ENCODE measurements at regions not wholly inside any gene's neighbourhood (a gene's known extent, or its start where the extent isn't known, plus 50 kb on each side); places are given as distances from the start of the nearest gene placed in this dataset.

DNA sequence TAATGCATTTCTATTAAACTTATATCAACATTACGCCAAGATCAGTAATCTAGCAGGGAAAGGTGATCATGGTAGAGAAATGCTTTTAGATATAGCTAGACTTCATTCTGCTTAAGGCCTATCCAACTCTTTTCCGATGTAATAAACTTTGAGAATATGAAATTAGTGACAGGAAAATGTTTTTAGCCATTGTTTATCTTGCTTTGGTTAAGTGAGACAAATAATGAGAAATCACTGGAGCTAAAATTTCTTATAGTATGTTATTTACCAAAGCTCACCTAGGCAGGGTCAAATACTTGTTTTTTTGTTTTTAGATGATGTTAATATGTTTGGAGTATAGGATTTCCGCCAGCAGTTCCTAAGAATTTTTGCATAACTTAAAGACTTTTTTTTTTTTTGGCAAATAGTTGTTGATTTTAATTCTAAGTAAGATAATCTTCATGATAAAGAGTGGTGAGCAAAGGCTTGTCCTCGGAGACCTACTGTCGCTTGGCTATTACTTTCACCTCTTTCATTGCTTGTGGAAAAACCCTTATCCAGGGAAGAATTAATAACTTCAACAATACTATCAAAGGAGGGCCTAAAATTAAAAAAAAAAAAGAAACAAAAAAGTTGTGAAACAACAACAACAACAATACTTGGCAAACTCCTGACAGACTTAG lies 98.3 kb downstream of the SOX4 start:
- TF ChIP-seq CTCF (IDR thresholded peaks at IDR 0.05) (no peak), POLR2A (IDR thresholded peaks at IDR 0.05) (no peak), EP300 (IDR thresholded peaks at IDR 0.05) (no peak)
